Kidney (tissue), 13 donors: ENCODE measurements at regions not wholly inside any gene's neighbourhood (a gene's known extent, or its start where the extent isn't known, plus 50 kb on each side); places are given as distances from the start of the nearest gene placed in this dataset.

Experiments used
- DNase-seq, 5 donors: peaks; one replicate each; pipeline ENCODE4 v3.0.0-alpha.2; 2013 to 2020
- FAIRE-seq: peaks from 2 replicates; lab custom pipeline; 2012; peaks lifted over from hg19 to GRCh38; lab: Jason Lieb, UNC
- H3K27ac ChIP-seq, 2 donors: one replicate each; pipeline ENCODE4 v1.7.0; 2013; ENCODE audit warnings: low read depth in 2 of 2, low read length in 2 of 2, inconsistent platforms in 1 of 2
- H3K27me3 ChIP-seq: one replicate; pipeline ENCODE4 v1.7.1; 2013; ENCODE audit warnings: low read length, inconsistent platforms; ENCODE audit not compliant: control insufficient read depth, insufficient read depth
- H3K36me3 ChIP-seq, 3 donors: one replicate each; pipeline versions ENCODE4 v1.7.0 to v1.7.1; 2013; ENCODE audit warnings: low read length in 3 of 3, control low read depth in 1 of 3, inconsistent platforms in 1 of 3; ENCODE audit not compliant: insufficient read depth in 3 of 3, control insufficient read depth in 2 of 3
- H3K4me1 ChIP-seq, 3 donors: one replicate each; pipeline versions ENCODE4 v1.7.0 to v1.7.1; 2013; ENCODE audit warnings: low read length in 3 of 3, inconsistent platforms in 1 of 3, low read depth in 1 of 3; ENCODE audit not compliant: control insufficient read depth in 2 of 3, insufficient read depth in 2 of 3
- H3K4me3 ChIP-seq, 3 donors: one replicate each; pipeline versions ENCODE4 v1.7.0 to v1.8.1; 2013; ENCODE audit warnings: low read length in 3 of 3, control low read depth in 1 of 3, inconsistent platforms in 1 of 3
- H3K9ac ChIP-seq, 3 donors: one replicate each; pipeline versions ENCODE4 v1.7.0 to v1.7.1; 2013; ENCODE audit warnings: low read length in 3 of 3, control low read depth in 1 of 3, inconsistent platforms in 1 of 3
- H3K9me3 ChIP-seq, 3 donors: one replicate each; pipeline versions ENCODE4 v1.7.0 to v1.7.1; 2013; ENCODE audit warnings: low read length in 3 of 3, control low read depth in 1 of 3, inconsistent platforms in 1 of 3; ENCODE audit not compliant: control insufficient read depth in 2 of 3, insufficient read depth in 1 of 3
- intact Hi-C: fragments of 100-400 bp; cut with DNase I; formaldehyde crosslinking; loops from one replicate; pipeline ENCODE4 v1.11.1; 2022
- TF ChIP-seq, protein P1 (sequence below): IDR thresholded peaks from 3 replicates; pipeline ENCODE4 v1.5.1; 2012; ENCODE audit warnings: mild to moderate bottlenecking, moderate library complexity, borderline replicate concordance; ENCODE audit not compliant: insufficient read depth; ENCODE audit errors: extremely low read depth
- donor health status: control.
- donor health status: control.
- donor health status: control.
- donor health status: control.
- donor health status: control.
- donor health status: DM: yes; HTN: yes; CAD: no.
- donor health status: Normal renal cell carcinoma (clear cell type).

DNA sequence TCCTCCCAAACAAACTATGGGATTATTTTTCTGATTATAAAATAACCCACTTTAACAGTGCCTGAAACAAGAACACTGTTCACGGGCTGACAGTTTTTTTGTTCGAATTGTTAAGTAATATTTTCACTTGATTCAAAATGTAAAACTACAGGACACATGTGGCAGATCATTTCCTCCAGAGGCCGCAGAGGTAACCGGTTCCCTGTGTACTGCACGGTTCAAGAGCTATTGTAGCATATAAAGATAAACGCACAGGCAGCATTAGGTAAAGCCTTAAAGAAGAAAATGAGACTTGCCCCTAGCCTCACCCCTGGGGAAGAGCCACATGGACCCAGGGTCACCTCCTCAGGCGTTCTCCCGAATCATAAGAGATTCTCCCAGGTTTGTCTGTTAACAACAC lies 181.3 kb upstream of the AFDN start:
- intact Hi-C loops: no loop called here
- FAIRE-seq: no peak
- no peak for DNase-seq
- TF ChIP-seq, protein P1, sequence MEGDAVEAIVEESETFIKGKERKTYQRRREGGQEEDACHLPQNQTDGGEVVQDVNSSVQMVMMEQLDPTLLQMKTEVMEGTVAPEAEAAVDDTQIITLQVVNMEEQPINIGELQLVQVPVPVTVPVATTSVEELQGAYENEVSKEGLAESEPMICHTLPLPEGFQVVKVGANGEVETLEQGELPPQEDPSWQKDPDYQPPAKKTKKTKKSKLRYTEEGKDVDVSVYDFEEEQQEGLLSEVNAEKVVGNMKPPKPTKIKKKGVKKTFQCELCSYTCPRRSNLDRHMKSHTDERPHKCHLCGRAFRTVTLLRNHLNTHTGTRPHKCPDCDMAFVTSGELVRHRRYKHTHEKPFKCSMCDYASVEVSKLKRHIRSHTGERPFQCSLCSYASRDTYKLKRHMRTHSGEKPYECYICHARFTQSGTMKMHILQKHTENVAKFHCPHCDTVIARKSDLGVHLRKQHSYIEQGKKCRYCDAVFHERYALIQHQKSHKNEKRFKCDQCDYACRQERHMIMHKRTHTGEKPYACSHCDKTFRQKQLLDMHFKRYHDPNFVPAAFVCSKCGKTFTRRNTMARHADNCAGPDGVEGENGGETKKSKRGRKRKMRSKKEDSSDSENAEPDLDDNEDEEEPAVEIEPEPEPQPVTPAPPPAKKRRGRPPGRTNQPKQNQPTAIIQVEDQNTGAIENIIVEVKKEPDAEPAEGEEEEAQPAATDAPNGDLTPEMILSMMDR: no peak
- Histone ChIP-seq H3K4me3 (no peak overlapping the region), H3K4me1 (peaks cover 0 to 5% (median 0%) of the 10 kb centered on the region in 3 donors), H3K9ac (no peak overlapping the region), H3K36me3 (no peaks in the 10 kb centered on the region), H3K27ac (no peak overlapping the region), H3K27me3 (no peaks in the 10 kb centered on the region), H3K9me3 (no peaks in the 10 kb centered on the region)

DNA sequence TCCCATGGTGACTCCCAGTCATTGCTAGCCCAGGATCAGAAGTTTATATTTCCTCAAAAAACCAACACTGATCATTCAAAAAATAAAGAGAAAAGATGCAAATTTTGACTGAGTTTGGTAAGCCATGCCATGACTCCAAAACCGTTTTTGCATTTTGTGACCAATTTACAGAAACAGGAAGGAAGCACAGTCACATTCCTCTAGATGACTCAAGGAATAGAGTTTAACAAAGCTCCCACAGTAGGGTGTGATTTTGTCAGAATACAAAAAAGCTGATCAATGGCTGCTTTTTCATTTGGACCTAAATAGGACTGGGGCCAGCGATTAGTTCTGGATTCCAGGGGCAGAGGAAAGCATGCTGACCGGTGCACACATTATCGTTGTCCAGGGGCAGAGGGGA lies 179.4 kb upstream of the AFDN start:
- peaks cover 0 to 6% (median 0%) of the 10 kb centered on the region in 3 donors for H3K9me3 ChIP-seq
- intact Hi-C loops: no loop called here
- FAIRE-seq: no peak

DNA sequence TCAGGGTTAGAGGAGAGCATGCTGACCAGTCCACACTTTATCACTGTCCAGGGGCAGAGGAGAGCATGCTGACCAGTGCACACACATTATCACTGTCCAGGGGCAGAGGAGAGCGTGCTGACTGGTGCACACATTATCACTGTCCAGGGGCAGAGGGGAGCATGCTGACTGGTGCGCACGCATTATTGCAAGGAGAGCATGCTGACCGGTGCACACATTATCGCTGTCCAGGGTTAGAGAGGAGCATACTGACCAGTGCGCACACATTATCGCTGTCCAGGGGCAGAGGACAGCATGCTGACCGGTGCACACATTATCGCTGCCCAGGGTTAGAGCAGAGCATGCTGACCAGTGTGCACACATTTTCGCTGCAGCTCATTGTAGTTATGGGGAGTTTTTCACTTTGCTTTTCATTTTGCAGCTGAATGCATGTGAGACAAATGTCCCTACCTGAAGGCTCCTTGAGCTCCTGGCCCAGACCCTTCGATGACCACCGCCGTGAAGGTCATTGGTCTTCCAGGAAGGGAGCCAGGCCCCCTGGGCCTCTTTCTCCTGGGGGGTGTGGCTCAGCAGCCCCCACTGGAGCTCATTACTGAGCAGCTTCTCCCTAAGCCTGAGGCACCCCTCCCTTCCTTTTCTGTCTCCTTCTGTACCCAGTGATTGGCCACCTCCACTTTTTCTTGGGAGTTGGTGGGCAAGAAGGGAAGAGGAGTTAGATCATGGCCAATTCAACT lies 178.8 kb upstream of the AFDN start:
- intact Hi-C loops: no loop called here
- TF ChIP-seq, protein P1: no peak
- Histone ChIP-seq H3K9ac (no peak overlapping the region), H3K4me3 (no peak overlapping the region), H3K9me3 (peaks cover 0 to 6% (median 0%) of the 10 kb centered on the region in 3 donors), H3K27ac (no peak overlapping the region), H3K4me1 (peaks cover 0 to 5% (median 0%) of the 10 kb centered on the region in 3 donors), H3K27me3 (no peaks in the 10 kb centered on the region), H3K36me3 (no peaks in the 10 kb centered on the region)
- DNase-seq (no peak), FAIRE-seq (no peak)

More for the DNA sequence above, 179.4 kb upstream of the AFDN start:
- Histone ChIP-seq H3K4me3 (no peak overlapping the region), H3K27me3 (no peaks in the 10 kb centered on the region), H3K4me1 (peaks cover 0 to 5% (median 0%) of the 10 kb centered on the region in 3 donors), H3K27ac (no peak overlapping the region), H3K9ac (no peak overlapping the region), H3K36me3 (no peaks in the 10 kb centered on the region)
- DNase-seq: no peak
- TF ChIP-seq, protein P1: no peak
